ENCODE measurements at regions not wholly inside any gene's neighbourhood (a gene's known extent, or its start where the extent isn't known, plus 50 kb on each side); places are given as distances from the start of the nearest gene placed in this dataset.

GRCh38 chr12:3432868-3433267, 58.1 kb upstream of the PRMT8 start:
- TF ChIP-seq, protein P1, sequence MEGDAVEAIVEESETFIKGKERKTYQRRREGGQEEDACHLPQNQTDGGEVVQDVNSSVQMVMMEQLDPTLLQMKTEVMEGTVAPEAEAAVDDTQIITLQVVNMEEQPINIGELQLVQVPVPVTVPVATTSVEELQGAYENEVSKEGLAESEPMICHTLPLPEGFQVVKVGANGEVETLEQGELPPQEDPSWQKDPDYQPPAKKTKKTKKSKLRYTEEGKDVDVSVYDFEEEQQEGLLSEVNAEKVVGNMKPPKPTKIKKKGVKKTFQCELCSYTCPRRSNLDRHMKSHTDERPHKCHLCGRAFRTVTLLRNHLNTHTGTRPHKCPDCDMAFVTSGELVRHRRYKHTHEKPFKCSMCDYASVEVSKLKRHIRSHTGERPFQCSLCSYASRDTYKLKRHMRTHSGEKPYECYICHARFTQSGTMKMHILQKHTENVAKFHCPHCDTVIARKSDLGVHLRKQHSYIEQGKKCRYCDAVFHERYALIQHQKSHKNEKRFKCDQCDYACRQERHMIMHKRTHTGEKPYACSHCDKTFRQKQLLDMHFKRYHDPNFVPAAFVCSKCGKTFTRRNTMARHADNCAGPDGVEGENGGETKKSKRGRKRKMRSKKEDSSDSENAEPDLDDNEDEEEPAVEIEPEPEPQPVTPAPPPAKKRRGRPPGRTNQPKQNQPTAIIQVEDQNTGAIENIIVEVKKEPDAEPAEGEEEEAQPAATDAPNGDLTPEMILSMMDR (IDR thresholded peaks at IDR 0.05; ENCODE audit: unreplicated experiment): no peak
- no peaks in the 10 kb centered on the region for H3K36me3 Mint-ChIP-seq (ENCODE audit: insufficient read depth, unreplicated experiment)
- POLR2A ChIA-PET: interaction anchor here (0.8 kb wide), 1 partner anchor 22 kb away, joined by 4 read pairs; no protein-coding TSS in a partner anchor
- no peak overlapping the region for H3K27ac Mint-ChIP-seq (ENCODE audit: low read depth, unreplicated experiment)
- no peaks in the 10 kb centered on the region for H3K4me1 Mint-ChIP-seq (ENCODE audit: insufficient read depth, unreplicated experiment)
- H3K27me3 Mint-ChIP-seq (ENCODE audit: insufficient read depth, unreplicated experiment): peaks cover 13% of the 10 kb centered on the region
- DNase-seq (ENCODE audit: unreplicated experiment): no peak
- CTCF ChIA-PET: interaction anchor here (0.7 to 0.8 kb wide), 2 partner anchors 44 to 133 kb away, joined by 3 read pairs; no protein-coding TSS in a partner anchor
- BruUV-seq (replicated peaks): no TSS peak
- no peak overlapping the region for H3K4me3 Mint-ChIP-seq (ENCODE audit: unreplicated experiment)
- no peaks in the 10 kb centered on the region for H3K9me3 Mint-ChIP-seq (ENCODE audit: unreplicated experiment)
- intact Hi-C loops (cut with micrococcal nuclease): no loop called here

DNA sequence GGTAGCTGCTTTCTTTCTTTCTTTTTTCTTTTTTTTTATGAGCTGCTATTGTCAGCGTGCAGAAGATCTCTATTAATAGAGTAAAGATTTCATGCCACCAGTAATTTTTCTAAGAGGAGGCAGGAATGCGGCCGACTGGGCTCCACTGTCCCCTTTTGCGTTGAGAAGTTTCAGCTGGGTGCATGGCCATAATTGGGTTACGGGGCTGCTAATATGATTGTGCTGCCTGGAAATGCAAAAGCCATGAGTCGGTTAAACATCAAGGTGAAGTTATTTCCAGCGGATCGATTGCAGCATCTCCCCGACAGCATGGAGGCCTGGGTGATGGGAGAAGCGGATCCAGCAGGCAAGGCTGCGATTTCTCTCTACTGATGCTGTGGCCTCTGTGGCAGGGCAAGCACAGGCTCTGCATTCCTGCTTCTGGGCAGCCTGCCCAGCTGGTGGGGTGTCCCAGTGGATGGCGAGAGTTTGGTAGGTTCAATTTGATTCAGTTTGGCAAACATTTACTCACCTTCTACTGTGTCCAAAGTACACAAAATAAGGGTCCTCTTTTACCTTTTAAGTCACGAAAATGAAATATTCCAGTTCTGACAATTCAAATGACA, 54.4 kb upstream of the PRMT8 start:
- Mint-ChIP-seq H3K9me3 (ENCODE audit: unreplicated experiment) (no peaks in the 10 kb centered on the region), H3K27ac (ENCODE audit: low read depth, unreplicated experiment) (no peak overlapping the region), H3K4me1 (ENCODE audit: insufficient read depth, unreplicated experiment) (no peaks in the 10 kb centered on the region), H3K36me3 (ENCODE audit: insufficient read depth, unreplicated experiment) (no peaks in the 10 kb centered on the region), H3K27me3 (ENCODE audit: insufficient read depth, unreplicated experiment) (no peaks in the 10 kb centered on the region), H3K4me3 (ENCODE audit: unreplicated experiment) (no peak overlapping the region)
- POLR2A ChIA-PET: interaction anchor here (0.5 kb wide), 1 partner anchor 245 kb away, joined by 3 read pairs; no protein-coding TSS in a partner anchor
- TF ChIP-seq, protein P1 (IDR thresholded peaks at IDR 0.05; ENCODE audit: unreplicated experiment): no peak
- no peak for DNase-seq (ENCODE audit: unreplicated experiment)
- BruUV-seq (replicated peaks): no TSS peak
- intact Hi-C loops (cut with micrococcal nuclease): no loop called here
- CTCF ChIA-PET: interaction anchor here (0.7 to 1.4 kb wide), 3 partner anchors 52 to 1039 kb away, joined by 3 to 5 read pairs (median 3); no protein-coding TSS in a partner anchor

DNA sequence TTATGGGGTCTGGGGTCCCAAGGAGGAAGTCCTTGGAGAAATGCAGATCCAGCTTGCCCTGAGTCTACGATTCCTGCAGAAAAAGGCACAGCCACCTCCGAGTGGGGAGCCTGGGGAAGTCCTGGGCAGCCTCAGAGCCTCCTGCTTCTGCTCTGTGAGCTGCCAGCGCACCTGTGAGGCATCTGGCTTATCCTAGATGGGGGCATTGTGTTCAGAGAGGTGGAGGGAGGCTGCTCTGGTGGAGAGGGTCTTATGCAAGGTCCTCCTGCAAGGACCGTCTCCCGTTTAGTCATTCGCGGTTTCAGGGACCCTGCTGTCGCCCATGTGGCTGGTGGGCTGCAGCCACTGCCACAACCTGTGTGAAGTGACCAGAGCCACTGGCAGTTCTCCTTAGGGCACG, 53.0 kb upstream of the PRMT8 start:
- no peak for DNase-seq (ENCODE audit: unreplicated experiment)
- intact Hi-C loops (cut with micrococcal nuclease): no loop called here
- H3K36me3 Mint-ChIP-seq (ENCODE audit: insufficient read depth, unreplicated experiment): no peaks in the 10 kb centered on the region
- no peaks in the 10 kb centered on the region for H3K27me3 Mint-ChIP-seq (ENCODE audit: insufficient read depth, unreplicated experiment)
- no TSS peak for BruUV-seq (replicated peaks)
- ChIA-PET CTCF (interaction anchor here (1.0 to 1.4 kb wide), 2 partner anchors 18 to 138 kb away, joined by 3 to 5 read pairs; no protein-coding TSS in a partner anchor), POLR2A (interaction anchor here (0.7 kb wide), 1 partner anchor 89 kb away, joined by 3 read pairs; no protein-coding TSS in a partner anchor)
- no peak overlapping the region for H3K27ac Mint-ChIP-seq (ENCODE audit: low read depth, unreplicated experiment)
- no peak overlapping the region for H3K4me3 Mint-ChIP-seq (ENCODE audit: unreplicated experiment)
- H3K4me1 Mint-ChIP-seq (ENCODE audit: insufficient read depth, unreplicated experiment): no peaks in the 10 kb centered on the region
- TF ChIP-seq, protein P1 (IDR thresholded peaks at IDR 0.05; ENCODE audit: unreplicated experiment): no peak
- no peaks in the 10 kb centered on the region for H3K9me3 Mint-ChIP-seq (ENCODE audit: unreplicated experiment)

- H3K4me1 Mint-ChIP-seq (ENCODE audit: insufficient read depth, unreplicated experiment): no peaks in the 10 kb centered on the region
- POLR2A ChIA-PET: interaction anchor here (0.7 kb wide), 1 partner anchor 88 kb away, joined by 3 read pairs; no protein-coding TSS in a partner anchor
- DNase-seq (ENCODE audit: unreplicated experiment): no peak
- H3K36me3 Mint-ChIP-seq (ENCODE audit: insufficient read depth, unreplicated experiment): no peaks in the 10 kb centered on the region
- CTCF ChIA-PET: interaction anchor here (1.0 kb wide), 1 partner anchor 17 kb away, joined by 3 read pairs; no protein-coding TSS in a partner anchor
- intact Hi-C loops (cut with micrococcal nuclease): no loop called here
- BruUV-seq (replicated peaks): no TSS peak
- no peak overlapping the region for H3K27ac Mint-ChIP-seq (ENCODE audit: low read depth, unreplicated experiment)
- TF ChIP-seq, protein P1 (IDR thresholded peaks at IDR 0.05; ENCODE audit: unreplicated experiment): no peak
- no peaks in the 10 kb centered on the region for H3K9me3 Mint-ChIP-seq (ENCODE audit: unreplicated experiment)
- H3K4me3 Mint-ChIP-seq (ENCODE audit: unreplicated experiment): no peak overlapping the region
- H3K27me3 Mint-ChIP-seq (ENCODE audit: insufficient read depth, unreplicated experiment): no peaks in the 10 kb centered on the region
Measured at GRCh38 chr12:3438401-3438800, 52.6 kb upstream of the PRMT8 start.
